HAP-1 (cell line): ENCODE measurements at regions not wholly inside any gene's neighbourhood (a gene's known extent, or its start where the extent isn't known, plus 50 kb on each side); places are given as distances from the start of the nearest gene placed in this dataset.

Experiments used
- DNase-seq, 2 experiments: peaks; one replicate each; pipeline ENCODE4 v3.0.0-alpha.2; 2016 to 2020; ENCODE audit warnings: low spot score in 2 of 2
- H3K27me3 ChIP-seq: fragments of 250-450 bp; sonication (Bioruptor Pico); 2 replicates; pipeline ENCODE4 v1.5.1; 2020; ENCODE audit warnings: low read depth, mild to moderate bottlenecking, moderate library complexity
- H3K36me3 ChIP-seq: fragments of 250-450 bp; sonication (Bioruptor Pico); replicated peaks from 2 replicates; pipeline ENCODE4 v1.5.1; 2020; ENCODE audit warnings: mild to moderate bottlenecking
- H3K4me1 ChIP-seq: fragments of 250-450 bp; sonication (Bioruptor Pico); 2 replicates; pipeline ENCODE4 v1.5.1; 2020; ENCODE audit warnings: mild to moderate bottlenecking
- H3K4me3 ChIP-seq: fragments of 250-450 bp; sonication (Bioruptor Pico); 2 replicates; pipeline ENCODE4 v1.5.1; 2020; ENCODE audit warnings: mild to moderate bottlenecking, moderate library complexity
- H3K9me3 ChIP-seq: fragments of 250-450 bp; sonication (Bioruptor Pico); 2 replicates; pipeline ENCODE4 v1.5.1; 2020; ENCODE audit warnings: mild to moderate bottlenecking, moderate library complexity
- in situ Hi-C: fragments of 300-500 bp; cut with MboI; formaldehyde crosslinking; loops from 3 replicates; pipeline ENCODE4 v1.14.3; 2020; ENCODE audit warnings: low sequenced_read_pairs, inconsistent platforms, mixed read lengths

- peaks cover 7% of the 10 kb centered on the region; the same call in 1 of the 2 replicates for H3K27me3 ChIP-seq
- no peak for DNase-seq
- in situ Hi-C loops, result no loop called here
- no peaks in the 10 kb centered on the region for H3K36me3 ChIP-seq
- peaks cover 3% of the 10 kb centered on the region; the same call in 1 of the 2 replicates for H3K9me3 ChIP-seq
- no peaks in the 10 kb centered on the region for H3K4me1 ChIP-seq
- no peak overlapping the region for H3K4me3 ChIP-seq
These were observed 237.4 kb downstream of the TLE3 start for GRCh38 chr15:69860321-69860720.

DNA sequence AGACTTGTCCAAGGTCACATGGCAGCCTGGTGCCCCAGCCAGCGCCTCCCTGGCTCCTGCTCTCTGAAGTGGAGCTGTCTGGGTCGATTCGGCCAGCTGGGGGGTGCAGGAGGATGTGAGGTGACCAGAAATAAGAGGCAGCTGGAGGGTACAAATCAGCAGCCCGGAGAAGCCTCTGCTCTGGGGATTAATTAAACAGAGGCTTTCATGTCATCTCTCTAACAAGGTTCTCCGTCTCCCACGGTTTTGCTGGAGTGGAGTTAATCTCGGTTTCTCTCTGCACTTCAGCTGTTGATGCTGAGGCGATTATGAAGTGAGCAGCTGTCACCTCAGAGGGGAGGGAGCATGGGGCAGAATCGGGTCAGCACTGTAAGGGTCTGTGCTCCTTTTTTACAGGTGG lies 236.8 kb downstream of the TLE3 start:
- Histone ChIP-seq H3K27me3 (peaks cover 7% of the 10 kb centered on the region; the same call in 1 of the 2 replicates), H3K4me1 (no peaks in the 10 kb centered on the region), H3K4me3 (no peak overlapping the region), H3K9me3 (peaks cover 3% of the 10 kb centered on the region; the same call in 1 of the 2 replicates), H3K36me3 (no peaks in the 10 kb centered on the region)
- in situ Hi-C loops, result no loop called here
- DNase-seq, result no peak

DNA sequence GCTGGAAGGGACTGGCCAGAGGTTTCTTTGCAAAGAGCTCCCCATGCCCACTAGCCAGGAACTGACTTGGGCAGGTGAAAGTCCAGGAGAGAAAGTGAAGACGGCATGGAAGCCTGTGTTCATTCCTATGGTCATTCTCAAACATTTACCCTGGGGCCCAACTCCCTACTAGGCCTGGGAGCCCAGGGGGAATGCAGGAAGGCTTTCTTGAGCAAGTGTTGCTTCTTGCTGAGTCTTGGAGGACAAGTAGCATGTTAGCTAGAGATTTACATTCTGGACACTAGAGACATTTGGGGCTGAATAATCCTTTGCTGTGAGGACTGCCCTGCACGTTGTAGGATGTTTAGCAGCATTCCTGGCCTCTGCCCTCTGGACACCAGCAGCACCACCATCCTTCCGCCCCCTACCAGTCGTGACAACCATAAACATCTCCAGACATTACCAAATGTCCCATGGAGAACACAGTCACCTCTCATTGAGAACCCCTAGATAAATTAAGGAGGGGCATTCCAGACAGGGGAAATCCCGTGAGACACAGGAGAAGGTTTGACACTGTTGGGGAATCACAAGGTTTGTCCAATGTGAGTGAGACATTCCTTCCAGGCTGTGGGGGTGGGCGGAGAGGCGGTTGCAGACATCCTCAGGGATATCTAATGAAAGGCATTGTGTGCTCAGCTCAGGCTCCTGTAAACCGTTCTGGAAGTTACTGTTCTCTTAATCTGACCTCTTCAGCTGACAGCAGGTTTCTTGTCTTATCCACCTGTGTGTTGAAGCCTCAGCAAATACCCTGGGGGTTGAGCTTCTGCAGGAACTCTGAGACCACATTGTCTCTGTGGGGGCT lies 236.2 kb downstream of the TLE3 start:
- H3K36me3 ChIP-seq, result no peaks in the 10 kb centered on the region
- H3K4me1 ChIP-seq, result no peaks in the 10 kb centered on the region
- no peak for DNase-seq
- H3K9me3 ChIP-seq, result peaks cover 3% of the 10 kb centered on the region; the same call in 1 of the 2 replicates
- H3K27me3 ChIP-seq, result peaks cover 7% of the 10 kb centered on the region; the same call in 1 of the 2 replicates
- H3K4me3 ChIP-seq, result no peak overlapping the region
- in situ Hi-C loops, result no loop called here

GRCh38 chr15:69862540-69862939 lies 235.2 kb downstream of the TLE3 start:
- H3K4me3 ChIP-seq, result no peak overlapping the region
- H3K27me3 ChIP-seq, result peaks cover 7% of the 10 kb centered on the region; the same call in 1 of the 2 replicates
- no peaks in the 10 kb centered on the region for H3K36me3 ChIP-seq
- DNase-seq, result no peak
- in situ Hi-C loops, result no loop called here
- H3K9me3 ChIP-seq, result peaks cover 3% of the 10 kb centered on the region; the same call in 1 of the 2 replicates
- H3K4me1 ChIP-seq, result no peaks in the 10 kb centered on the region

GRCh38 chr15:69863446-69863845 lies 234.3 kb downstream of the TLE3 start:
- in situ Hi-C loops, result no loop called here
- no peak overlapping the region for H3K4me3 ChIP-seq
- no peaks in the 10 kb centered on the region for H3K4me1 ChIP-seq
- H3K36me3 ChIP-seq, result no peaks in the 10 kb centered on the region
- H3K9me3 ChIP-seq, result peaks cover 3% of the 10 kb centered on the region; the same call in 1 of the 2 replicates
- DNase-seq, result no peak
- peaks cover 7% of the 10 kb centered on the region; the same call in 1 of the 2 replicates for H3K27me3 ChIP-seq

DNA sequence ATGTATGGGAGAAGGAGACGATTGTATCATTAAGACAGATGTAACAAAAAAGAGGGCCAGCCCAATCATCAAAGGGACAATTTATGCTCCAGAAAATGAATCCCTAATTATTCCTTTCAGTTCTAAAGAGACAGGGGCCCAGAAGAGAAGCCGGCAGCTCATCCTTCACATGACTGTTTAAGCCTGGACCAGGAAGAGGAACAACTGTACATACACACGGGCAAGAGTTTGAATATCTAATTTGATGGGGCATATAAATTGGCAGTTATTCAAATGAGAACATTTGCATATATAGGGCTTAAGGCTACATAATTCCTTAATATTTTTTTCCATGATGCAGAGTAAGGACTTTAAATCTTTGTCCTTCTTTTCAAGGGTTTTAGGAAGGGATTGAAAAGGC lies 232.3 kb downstream of the TLE3 start:
- no peak overlapping the region for H3K4me3 ChIP-seq
- no peaks in the 10 kb centered on the region for H3K4me1 ChIP-seq
- DNase-seq, result no peak
- in situ Hi-C loops, result no loop called here
- H3K27me3 ChIP-seq, result peaks cover 10% of the 10 kb centered on the region; the same call in 1 of the 2 replicates
- peaks cover 3% of the 10 kb centered on the region for H3K9me3 ChIP-seq
- no peaks in the 10 kb centered on the region for H3K36me3 ChIP-seq

GRCh38 chr15:69868756-69869155 lies 229.0 kb downstream of the TLE3 start:
- Histone ChIP-seq H3K27me3 (peaks cover 9% of the 10 kb centered on the region), H3K4me3 (no peak overlapping the region), H3K36me3 (no peaks in the 10 kb centered on the region), H3K4me1 (no peaks in the 10 kb centered on the region), H3K9me3 (peaks cover 5% of the 10 kb centered on the region)
- no peak for DNase-seq
- in situ Hi-C loops, result no loop called here

- in situ Hi-C loops, result no loop called here
- Histone ChIP-seq H3K4me1 (no peaks in the 10 kb centered on the region), H3K27me3 (peaks cover 9% of the 10 kb centered on the region), H3K9me3 (peaks cover 7% of the 10 kb centered on the region), H3K4me3 (no peak overlapping the region), H3K36me3 (no peaks in the 10 kb centered on the region)
- no peak for DNase-seq
These were observed 228.4 kb downstream of the TLE3 start for GRCh38 chr15:69869291-69869690.

- in situ Hi-C loops, result no loop called here
- H3K36me3 ChIP-seq, result no peaks in the 10 kb centered on the region
- DNase-seq, result no peak
- H3K27me3 ChIP-seq, result peaks cover 9% of the 10 kb centered on the region
- no peak overlapping the region for H3K4me3 ChIP-seq
- H3K9me3 ChIP-seq, result peaks cover 8% of the 10 kb centered on the region; the same call in 1 of the 2 replicates
- no peaks in the 10 kb centered on the region for H3K4me1 ChIP-seq
These were observed 227.7 kb downstream of the TLE3 start for GRCh38 chr15:69869881-69870505.

- Histone ChIP-seq H3K9me3 (peaks cover 8% of the 10 kb centered on the region; the same call in 1 of the 2 replicates), H3K4me3 (no peak overlapping the region), H3K36me3 (no peaks in the 10 kb centered on the region), H3K4me1 (no peaks in the 10 kb centered on the region), H3K27me3 (peaks cover 9% of the 10 kb centered on the region)
- in situ Hi-C loops, result no loop called here
- DNase-seq, result no peak
These were observed 226.1 kb downstream of the TLE3 start for GRCh38 chr15:69871511-69872134.

DNA sequence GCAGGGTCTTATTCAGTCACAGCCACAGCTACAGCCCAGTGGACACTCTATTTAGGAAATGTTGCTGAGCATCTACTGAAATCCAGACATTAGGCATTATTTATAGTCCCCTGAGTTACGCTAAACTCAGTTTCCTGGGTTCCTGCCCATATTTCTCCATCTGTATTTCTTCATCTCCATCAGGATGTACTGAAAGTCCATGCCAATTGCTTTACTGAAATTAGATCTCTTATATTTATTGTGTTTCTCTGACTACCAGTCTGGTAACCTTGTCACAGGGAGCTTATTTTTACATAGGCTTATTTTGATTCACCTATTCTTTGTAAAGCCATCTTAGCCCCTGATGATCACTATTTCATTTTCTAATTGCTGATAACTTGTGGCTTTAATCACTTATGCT lies 223.9 kb downstream of the TLE3 start:
- Histone ChIP-seq H3K36me3 (no peaks in the 10 kb centered on the region), H3K4me1 (no peaks in the 10 kb centered on the region), H3K27me3 (peaks cover 7% of the 10 kb centered on the region), H3K4me3 (no peak overlapping the region), H3K9me3 (peaks cover 8% of the 10 kb centered on the region; the same call in 1 of the 2 replicates)
- in situ Hi-C loops, result no loop called here
- no peak for DNase-seq

DNA sequence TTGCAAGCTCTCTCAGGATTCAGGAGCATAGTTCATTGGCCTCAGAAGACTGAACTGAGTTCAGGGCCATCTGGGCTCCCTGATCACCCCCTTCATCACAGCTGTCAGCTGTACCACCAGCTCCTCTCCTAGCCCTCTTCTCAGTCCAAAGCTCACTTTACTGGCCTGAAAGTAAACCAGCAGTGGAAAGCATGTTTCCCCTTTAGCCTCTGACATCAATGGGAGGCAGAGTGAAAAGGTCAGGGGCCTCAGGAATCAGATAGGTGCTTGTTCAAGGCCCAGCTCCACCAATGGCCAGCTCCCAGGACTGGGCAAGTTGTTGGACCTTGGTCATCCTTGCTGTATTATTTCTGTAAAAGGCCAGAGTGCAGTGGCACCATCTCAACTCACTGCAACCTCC lies 223.4 kb downstream of the TLE3 start:
- H3K4me3 ChIP-seq, result no peak overlapping the region
- no peaks in the 10 kb centered on the region for H3K4me1 ChIP-seq
- no peaks in the 10 kb centered on the region for H3K36me3 ChIP-seq
- H3K27me3 ChIP-seq, result peaks cover 6% of the 10 kb centered on the region
- in situ Hi-C loops, result no loop called here
- peaks cover 8% of the 10 kb centered on the region; the same call in 1 of the 2 replicates for H3K9me3 ChIP-seq
- DNase-seq, result no peak

DNA sequence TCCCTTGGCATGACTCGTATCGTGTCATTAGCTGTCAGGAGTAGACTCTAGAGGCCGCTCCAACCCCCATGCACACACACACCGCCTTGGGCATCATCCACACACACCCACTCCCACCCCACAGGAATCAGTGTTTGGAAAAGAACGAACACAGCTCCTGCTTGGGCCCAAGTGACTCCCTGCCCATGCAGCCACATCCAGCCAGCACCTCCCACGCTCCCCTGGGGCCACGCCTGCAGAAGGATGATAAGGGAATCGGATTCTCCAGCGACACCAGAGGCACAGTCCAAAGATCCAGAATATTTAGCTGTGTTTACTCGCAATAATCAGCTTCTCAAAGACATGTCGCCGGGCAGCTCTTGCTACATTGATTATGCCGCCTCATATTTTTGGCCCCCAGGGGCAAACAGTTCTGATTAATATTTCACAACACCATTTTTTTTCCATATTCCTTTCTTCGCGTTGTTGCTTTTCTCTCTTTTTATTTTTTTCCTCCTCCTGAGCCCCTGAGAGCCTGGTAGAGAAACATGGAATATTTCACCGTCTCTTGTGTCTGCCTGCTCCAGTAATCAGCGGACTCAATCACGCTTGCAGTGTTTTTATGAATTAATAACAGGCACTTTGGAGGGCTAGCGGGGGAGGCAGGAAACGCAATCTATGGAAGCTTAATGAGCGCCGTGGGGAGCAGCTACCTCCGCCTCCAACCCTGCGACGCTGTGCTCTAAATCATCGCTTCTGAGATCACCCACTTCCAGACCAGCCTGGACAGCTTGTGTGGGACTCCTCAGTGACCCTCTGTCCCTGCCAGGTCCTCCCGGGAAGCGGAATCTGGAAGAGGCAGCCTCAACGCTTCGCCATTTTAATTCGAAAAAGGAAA lies 221.4 kb downstream of the TLE3 start:
- H3K27me3 ChIP-seq, result peaks cover 3% of the 10 kb centered on the region; the same call in 1 of the 2 replicates
- H3K36me3 ChIP-seq, result no peaks in the 10 kb centered on the region
- no peak for DNase-seq
- H3K4me3 ChIP-seq, result no peak overlapping the region
- H3K4me1 ChIP-seq, result no peaks in the 10 kb centered on the region
- in situ Hi-C loops, result no loop called here
- 0 out of 2 replicates have a peak, but pooled peaks cover 8% of the 10 kb centered on the region for H3K9me3 ChIP-seq
